NCI-H146 (cell line): ENCODE measurements at regions not wholly inside any gene's neighbourhood (a gene's known extent, or its start where the extent isn't known, plus 50 kb on each side); places are given as distances from the start of the nearest gene placed in this dataset.

ENCODE experiments used
- DNase-seq: peaks from one replicate; lab custom pipeline; 2025; lab: John Stamatoyannopoulos, UW

DNA sequence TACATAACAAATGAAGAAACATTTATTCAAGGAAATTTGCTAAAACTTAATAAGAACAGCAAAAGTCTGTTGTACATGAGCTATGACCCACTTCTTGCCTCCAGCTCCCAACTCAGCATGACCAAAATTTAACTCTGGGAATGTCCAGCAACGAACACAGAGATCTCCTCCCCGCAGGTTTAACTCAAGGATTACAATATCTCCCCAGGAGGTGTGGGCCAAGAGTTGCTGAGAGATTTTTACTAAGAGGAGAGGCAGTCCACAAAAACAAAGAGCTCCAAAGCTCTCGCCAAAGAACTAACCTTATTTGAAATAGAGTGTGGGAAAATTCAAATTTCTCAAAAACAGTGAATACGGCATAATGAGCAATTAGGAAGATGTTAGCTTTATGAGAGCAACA, 318.5 kb downstream of the GRB14 start:
- DNase-seq: no peak

- DNase-seq: no peak
Measured at GRCh38 chr2:164288235-164288634, 333.0 kb downstream of the GRB14 start.

DNA sequence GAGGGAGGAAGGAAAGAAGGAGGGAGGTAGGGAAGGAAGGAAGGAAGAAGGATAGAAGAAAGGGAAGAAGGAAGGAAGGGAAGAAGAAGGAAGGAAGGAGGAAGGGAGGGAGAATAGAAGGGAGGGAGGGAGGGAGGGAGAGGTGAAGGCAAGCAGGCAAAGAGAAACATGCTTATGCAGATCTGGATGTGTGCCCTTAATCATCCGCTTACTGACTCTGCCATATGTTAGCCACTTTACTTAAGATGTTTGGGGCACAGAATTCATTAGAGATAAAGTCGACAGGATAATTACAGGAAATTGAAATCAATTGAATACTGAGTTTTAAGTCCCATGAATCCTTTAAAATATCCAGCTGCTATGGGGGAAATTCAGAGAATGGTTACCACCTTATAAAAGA, 334.2 kb downstream of the GRB14 start:
- DNase-seq: no peak

DNA sequence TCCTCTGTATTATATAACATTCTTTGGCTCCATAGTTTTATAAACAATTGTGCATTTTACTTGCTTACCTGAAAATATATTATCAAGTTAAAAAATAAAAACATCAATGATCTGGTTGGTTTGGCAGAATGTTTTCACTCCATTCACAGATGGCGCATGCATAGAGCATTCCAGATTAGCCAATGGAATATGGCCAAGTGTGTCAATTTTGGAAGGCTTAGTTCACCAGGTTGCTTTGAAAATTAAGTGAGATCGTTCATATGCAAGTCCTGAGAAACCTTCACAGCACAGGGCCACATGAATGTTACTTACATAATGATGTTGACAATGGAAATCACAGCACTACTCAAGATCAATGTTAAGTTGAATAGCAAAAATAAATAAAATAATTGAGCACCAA, 335.7 kb downstream of the GRB14 start:
- DNase-seq: no peak

DNA sequence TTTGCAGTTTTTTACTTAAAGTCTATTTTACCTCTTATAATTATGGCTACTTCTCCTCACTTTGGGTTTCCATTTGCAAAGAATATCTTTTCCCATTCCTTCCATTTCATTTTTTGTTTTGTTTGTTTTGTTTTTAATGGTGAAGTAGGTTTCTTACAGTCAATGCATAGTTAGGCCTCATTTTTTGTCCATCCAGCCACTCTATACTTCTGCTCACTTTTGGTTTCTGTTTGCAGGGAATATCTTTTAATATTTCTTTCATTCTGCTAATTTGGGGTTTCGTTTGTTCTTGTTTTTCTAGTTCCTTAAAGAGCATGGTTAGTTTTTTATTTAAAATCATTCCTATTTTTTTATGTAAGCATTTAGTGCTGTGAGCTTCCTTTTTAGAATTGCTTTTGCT, 339.4 kb downstream of the GRB14 start:
- no peak for DNase-seq

- no peak for DNase-seq
Measured at GRCh38 chr2:164275659-164276058, 345.6 kb downstream of the GRB14 start.

DNA sequence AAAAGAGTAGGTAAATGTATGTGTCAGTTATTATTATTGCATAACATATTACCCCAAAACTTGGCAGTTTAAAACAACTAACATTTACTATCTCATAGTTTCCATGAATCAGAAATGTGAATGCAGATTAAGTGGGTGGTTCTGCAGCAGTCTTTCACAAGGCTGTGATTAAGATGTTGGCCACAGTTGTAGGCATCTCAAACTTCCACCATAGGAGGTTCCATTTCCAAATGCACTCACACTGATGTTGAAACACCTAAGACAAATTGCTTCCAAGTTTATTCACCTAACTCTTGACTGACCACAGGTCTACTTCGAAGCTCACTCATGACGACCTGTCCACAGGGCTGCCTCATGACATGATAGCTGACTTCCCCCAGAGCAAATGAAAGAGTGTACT, 360.8 kb downstream of the GRB14 start:
- DNase-seq: no peak

GRCh38 chr2:164257742-164258141, 363.5 kb downstream of the GRB14 start:
- no peak for DNase-seq

DNA sequence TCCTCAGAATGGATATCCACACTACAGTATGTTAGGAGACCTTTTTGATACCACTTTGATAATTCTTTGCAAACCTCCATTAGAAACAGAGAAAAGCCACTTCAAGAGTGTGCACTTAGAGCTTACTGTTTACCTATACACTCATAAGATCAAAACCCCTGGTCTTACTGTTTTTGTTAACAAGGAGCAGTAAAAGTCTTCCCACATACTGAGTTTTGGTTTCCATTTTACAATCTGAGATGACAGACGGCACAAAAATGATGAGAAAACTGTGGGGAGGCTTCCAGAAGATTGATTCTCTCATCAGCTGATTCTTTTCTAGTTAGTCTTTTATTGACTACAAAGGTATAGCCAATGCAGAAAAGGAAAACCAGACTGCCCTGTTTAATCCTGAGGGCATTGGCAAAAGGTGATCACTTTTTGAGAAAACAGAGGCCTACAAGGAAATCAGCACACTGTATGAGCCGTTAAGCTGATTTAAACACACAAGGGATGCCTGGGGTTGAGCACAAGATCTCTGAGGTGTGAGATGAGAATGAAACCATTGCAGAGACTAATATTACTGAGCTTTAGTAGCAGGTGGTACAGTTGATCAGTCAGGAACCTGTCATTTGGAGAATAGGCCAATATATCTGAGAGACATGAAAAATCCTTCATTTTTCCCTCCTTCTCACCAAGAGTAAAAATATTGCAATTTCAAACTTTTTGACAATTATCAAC, 368.6 kb downstream of the GRB14 start:
- no peak for DNase-seq

- no peak for DNase-seq
Measured at GRCh38 chr2:164243315-164243714, 378.0 kb downstream of the GRB14 start.

- DNase-seq: no peak
Measured at GRCh38 chr2:164242409-164242808, 378.9 kb downstream of the GRB14 start.

DNA sequence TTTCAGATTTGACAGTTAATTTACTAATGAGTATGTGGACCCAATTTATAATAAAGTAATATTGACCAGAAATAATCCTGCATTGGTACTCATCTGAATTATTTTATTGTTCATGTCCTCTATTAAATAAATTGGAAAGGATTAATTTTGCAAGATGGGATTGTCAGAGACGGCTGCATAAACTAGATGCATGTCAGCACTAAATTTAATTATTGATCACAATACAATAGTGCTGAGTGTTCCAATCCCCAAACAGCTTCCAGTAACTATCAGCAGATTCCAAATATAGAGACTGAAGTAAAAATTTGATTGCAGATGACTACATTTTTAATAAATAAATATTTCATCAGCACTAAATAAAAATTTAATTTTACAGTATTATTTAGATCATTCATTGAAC, 387.2 kb downstream of the GRB14 start:
- no peak for DNase-seq

- DNase-seq: no peak
Measured at GRCh38 chr2:164224007-164224406, 397.3 kb downstream of the GRB14 start.

DNA sequence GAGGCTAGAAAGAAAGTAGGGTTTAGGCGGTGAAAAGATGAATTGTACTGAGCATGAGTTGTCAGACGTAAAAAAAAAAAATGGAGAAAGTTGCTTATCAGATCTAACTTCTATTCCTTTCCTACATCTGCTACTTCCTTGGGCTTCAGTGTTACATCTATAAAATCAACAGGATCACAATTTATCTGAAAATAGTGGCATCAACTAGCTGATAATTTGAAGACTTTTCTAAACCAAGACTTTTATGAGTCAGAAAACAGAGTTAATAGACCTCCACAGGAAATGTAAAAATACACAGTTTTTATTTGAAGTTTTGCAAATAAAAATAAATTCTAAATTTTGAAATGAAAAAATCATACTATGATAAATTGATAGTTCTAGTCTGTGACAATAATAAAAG, 399.8 kb downstream of the GRB14 start:
- DNase-seq: no peak

DNA sequence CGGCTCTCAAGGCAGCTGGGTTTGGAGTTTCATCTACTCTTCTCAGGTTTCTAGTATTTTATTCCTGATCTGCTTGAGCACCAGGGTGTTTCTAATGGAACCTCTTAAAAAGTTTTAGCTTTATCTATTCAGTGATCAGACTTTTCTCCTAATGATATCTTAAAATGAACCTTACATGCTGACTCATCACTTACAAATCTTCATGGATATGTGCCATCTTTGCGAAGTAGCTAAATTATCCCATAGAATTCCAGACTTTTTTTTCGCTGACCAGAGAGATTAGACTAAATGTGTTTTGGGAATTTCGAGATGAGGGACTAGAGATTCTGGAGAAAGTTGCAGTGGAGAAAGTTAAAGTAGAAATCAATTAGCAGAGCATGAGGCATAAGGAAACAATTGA, 401.0 kb downstream of the GRB14 start:
- no peak for DNase-seq

GRCh38 chr2:164213916-164214315, 407.4 kb downstream of the GRB14 start:
- no peak for DNase-seq

DNA sequence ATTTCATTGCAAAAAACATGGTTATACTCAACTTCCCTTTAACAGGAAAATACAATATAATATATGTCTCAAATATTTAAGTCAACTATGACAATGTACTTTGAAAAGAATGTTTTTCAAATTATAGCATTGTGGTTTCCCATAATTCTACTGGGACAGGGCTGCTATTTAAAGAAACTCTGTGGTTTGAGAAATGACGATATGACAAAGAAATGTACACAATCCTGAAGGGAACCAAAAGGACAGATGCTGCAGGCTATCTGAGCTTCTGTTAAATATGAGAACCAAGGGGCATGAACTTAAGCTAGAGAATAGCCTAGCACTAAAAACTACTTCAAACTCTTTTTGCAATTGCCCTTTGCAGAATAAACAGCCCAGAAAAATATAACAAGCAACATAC, 415.9 kb downstream of the GRB14 start:
- DNase-seq: no peak

GRCh38 chr2:164203131-164203530, 418.2 kb downstream of the GRB14 start:
- DNase-seq: no peak

GRCh38 chr2:164198256-164198655, 423.0 kb downstream of the GRB14 start:
- DNase-seq: no peak

GRCh38 chr2:164190700-164191099, 430.6 kb downstream of the GRB14 start:
- DNase-seq: no peak

- DNase-seq: no peak
Measured at GRCh38 chr2:164189851-164190250, 431.4 kb downstream of the GRB14 start.

DNA sequence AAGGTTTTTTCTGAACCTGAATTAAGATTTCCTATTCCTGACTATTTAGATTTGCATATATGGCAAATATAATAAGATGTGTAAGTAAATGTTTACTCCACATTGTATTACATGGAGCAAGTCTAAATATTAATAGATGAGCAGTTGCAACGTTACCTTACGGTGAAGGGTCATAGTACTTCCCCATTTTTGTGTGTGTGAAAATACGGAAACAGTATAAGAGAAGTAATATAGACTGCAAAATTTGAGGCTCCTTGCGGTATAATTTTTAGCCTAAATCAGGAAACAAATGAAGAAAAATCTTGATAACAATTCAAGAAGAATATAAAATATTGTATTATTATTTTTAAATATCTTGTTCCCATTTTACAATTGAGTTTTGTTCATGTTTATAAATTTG, 434.2 kb downstream of the GRB14 start:
- no peak for DNase-seq

DNA sequence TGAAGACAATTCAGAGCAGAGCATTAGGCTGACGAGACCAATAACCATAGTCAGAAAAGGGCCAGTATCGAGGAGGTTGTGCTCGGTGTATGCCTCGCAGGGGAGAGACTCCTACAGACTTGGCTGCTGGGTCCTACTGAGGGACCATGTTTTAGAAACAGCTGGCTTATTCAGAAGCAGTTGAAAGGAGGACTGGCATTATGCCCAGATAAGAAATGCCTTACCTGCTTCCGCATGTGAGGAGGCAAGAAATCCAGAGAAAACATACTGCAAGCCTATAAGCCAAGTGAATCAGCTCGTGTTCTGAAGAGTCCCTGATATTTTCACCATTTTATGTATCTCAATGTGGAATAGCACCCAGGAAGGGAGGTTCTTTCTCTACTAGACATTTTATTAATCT, 434.7 kb downstream of the GRB14 start:
- DNase-seq: no peak

DNA sequence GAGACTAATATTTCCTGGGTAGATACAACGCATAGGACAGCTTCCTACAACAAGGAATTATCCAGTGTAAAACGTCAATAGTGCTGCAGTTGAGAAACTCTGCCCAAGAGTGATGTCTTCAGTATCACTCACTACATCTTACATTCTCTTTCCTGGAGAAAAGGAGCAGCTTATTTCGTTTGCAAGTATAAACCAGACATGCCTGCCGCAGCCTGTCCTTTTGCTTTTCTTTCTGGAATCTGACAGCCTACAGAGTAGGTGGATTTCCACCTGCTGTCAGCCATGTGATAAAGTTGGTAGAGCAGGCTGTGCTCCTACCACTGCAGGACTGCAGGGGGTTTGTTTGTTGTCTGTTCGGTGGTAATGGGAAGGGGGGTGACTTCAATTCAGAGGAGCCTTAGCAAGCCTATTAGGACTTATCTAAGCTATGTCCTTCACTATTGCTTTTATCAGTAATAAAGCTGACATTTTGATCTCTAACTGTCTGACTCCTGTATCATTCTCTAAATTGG, 439.1 kb downstream of the GRB14 start:
- no peak for DNase-seq
